Activated naive CD4-positive, alpha-beta T cell treated with anti-CD3 and anti-CD28 coated beads, Interleukin-2, amount 10 ng/mL, durations not matched to agents 7 days and 5 days (primary cell): ENCODE measurements at regions not wholly inside any gene's neighbourhood (a gene's known extent, or its start where the extent isn't known, plus 50 kb on each side); places are given as distances from the start of the nearest gene placed in this dataset.
"Not testable (repeated sequence)": the region's sequence is repeated elsewhere in the genome, so short reads cannot be mapped to it uniquely, and the experiment has no call there.

Source experiments
- CTCF ChIA-PET: fragments of 350-600 bp; sonication (Branson Sonifier 250); formaldehyde crosslinking; loops from one replicate; lab custom pipeline; 2021; ENCODE audit warnings: antibody characterized with exemption; lab: Charles Lee
- DNase-seq: peaks from one replicate; pipeline ENCODE4 v3.0.0-alpha.2; 2020
- H3K27ac Mint-ChIP-seq: one replicate; pipeline ENCODE4 v1.8.0; 2021; ENCODE audit warnings: mild to moderate bottlenecking, moderate library complexity, mixed read lengths
- H3K27me3 Mint-ChIP-seq: one replicate; pipeline ENCODE4 v1.8.0; 2021; ENCODE audit warnings: mild to moderate bottlenecking, mixed read lengths
- H3K36me3 Mint-ChIP-seq: one replicate; pipeline ENCODE4 v1.8.0; 2021; ENCODE audit warnings: mixed read lengths
- H3K4me1 Mint-ChIP-seq: one replicate; pipeline ENCODE4 v1.8.0; 2021; ENCODE audit warnings: mixed read lengths
- H3K4me3 Mint-ChIP-seq: one replicate; pipeline ENCODE4 v1.8.0; 2021; ENCODE audit warnings: mild to moderate bottlenecking, moderate library complexity, mixed read lengths
- H3K9me3 Mint-ChIP-seq: one replicate; pipeline ENCODE4 v1.8.0; 2021; ENCODE audit warnings: mixed read lengths

- no peak for DNase-seq
- Mint-ChIP-seq H3K9me3 (no peaks in the 10 kb centered on the region), H3K27me3 (no peaks in the 10 kb centered on the region), H3K4me1 (no peaks in the 10 kb centered on the region), H3K27ac (no peak overlapping the region), H3K4me3 (no peak overlapping the region), H3K36me3 (no peaks in the 10 kb centered on the region)
- CTCF ChIA-PET, result no interaction called here
Measured at GRCh38 chr7:85693326-85693725, 506.5 kb upstream of the SEMA3D start.

GRCh38 chr7:85688712-85689111 is 501.9 kb upstream of the SEMA3D start:
- Mint-ChIP-seq H3K4me1 (no peaks in the 10 kb centered on the region), H3K27me3 (no peaks in the 10 kb centered on the region), H3K27ac (no peak overlapping the region), H3K9me3 (peaks cover 2% of the 10 kb centered on the region), H3K36me3 (no peaks in the 10 kb centered on the region), H3K4me3 (no peak overlapping the region)
- CTCF ChIA-PET, result no interaction called here
- DNase-seq, result no peak

GRCh38 chr7:85686401-85687181 is 499.7 kb upstream of the SEMA3D start:
- no peaks in the 10 kb centered on the region for H3K4me1 Mint-ChIP-seq
- no peak overlapping the region for H3K4me3 Mint-ChIP-seq
- CTCF ChIA-PET, result no interaction called here
- H3K27ac Mint-ChIP-seq, result no peak overlapping the region
- H3K27me3 Mint-ChIP-seq, result no peaks in the 10 kb centered on the region
- peaks cover 6% of the 10 kb centered on the region for H3K9me3 Mint-ChIP-seq
- no peak for DNase-seq
- H3K36me3 Mint-ChIP-seq, result no peaks in the 10 kb centered on the region

DNA sequence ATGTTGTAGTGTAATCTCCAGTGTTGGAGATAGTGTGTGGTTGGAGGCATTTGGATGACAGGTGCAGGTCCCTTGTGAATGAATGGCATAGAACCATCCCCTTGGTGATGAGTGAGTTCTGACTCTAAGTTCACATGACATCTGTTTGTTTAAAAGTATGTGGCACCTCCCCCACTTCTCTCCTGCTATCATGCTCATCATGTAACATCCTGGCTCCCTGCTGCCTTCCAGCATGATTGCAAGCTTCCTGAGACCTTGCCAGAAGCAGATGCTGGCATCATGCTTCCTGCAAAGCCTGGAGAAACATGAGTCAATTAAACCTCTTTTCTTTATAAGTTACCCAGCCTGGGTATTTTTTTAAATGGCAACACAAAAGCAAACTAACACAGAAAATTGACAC is 499.0 kb upstream of the SEMA3D start:
- Mint-ChIP-seq H3K4me1 (no peaks in the 10 kb centered on the region), H3K9me3 (peaks cover 6% of the 10 kb centered on the region), H3K27me3 (no peaks in the 10 kb centered on the region), H3K27ac (no peak overlapping the region), H3K4me3 (no peak overlapping the region), H3K36me3 (no peaks in the 10 kb centered on the region)
- no peak for DNase-seq
- CTCF ChIA-PET, result no interaction called here

DNA sequence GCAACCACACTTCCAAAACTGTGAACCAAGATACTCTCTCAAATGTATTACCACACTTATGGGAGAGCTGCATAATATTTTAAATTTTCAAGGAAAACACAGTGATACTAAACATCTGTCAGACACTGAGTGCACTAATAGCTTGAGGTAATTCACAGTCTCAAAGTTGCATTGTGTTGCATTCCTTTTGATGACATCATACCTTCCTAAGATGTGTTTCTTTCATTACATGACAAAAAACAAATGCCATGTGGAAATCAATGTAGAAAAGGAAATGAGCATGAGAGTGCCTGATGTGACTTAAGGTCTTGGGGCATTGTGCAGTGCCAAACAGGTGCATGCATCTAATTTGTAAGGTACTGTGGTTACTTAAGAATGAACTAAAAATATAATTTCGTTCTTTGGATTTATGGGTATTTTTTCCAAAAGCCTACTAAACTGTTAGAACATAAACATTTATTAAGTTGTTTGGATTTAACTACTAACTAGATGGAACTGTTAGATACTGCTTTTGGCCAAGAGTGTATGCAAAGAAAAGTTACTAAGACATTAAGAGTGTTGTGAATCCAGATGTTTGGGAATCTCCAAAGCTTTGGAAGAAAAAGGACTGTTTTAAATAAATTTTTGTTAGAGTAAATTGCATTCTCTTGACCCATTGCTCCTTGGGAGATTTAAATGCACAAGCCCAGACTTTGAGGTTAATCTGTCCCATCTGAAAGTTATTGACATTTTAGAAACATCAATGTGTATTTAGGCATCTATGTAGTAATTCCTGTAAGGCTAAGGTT is 496.2 kb upstream of the SEMA3D start:
- Mint-ChIP-seq H3K4me1 (no peaks in the 10 kb centered on the region), H3K4me3 (no peak overlapping the region), H3K27ac (no peak overlapping the region), H3K27me3 (no peaks in the 10 kb centered on the region), H3K36me3 (no peaks in the 10 kb centered on the region), H3K9me3 (peaks cover 11% of the 10 kb centered on the region)
- no peak for DNase-seq
- CTCF ChIA-PET, result no interaction called here

GRCh38 chr7:85681241-85681640 is 494.4 kb upstream of the SEMA3D start:
- Mint-ChIP-seq H3K27ac (no peak overlapping the region), H3K9me3 (peaks cover 11% of the 10 kb centered on the region), H3K4me1 (no peaks in the 10 kb centered on the region), H3K36me3 (no peaks in the 10 kb centered on the region), H3K4me3 (no peak overlapping the region), H3K27me3 (no peaks in the 10 kb centered on the region)
- DNase-seq, result no peak
- CTCF ChIA-PET, result no interaction called here

GRCh38 chr7:85675093-85675492 is 488.2 kb upstream of the SEMA3D start:
- DNase-seq, H3K4me1 Mint-ChIP-seq, H3K4me3 Mint-ChIP-seq, H3K27me3 Mint-ChIP-seq, H3K27ac Mint-ChIP-seq, H3K36me3 Mint-ChIP-seq, CTCF ChIA-PET: not testable (repeated sequence)
- H3K9me3 Mint-ChIP-seq, result peaks cover 10% of the 10 kb centered on the region

- H3K27me3 Mint-ChIP-seq, result no peaks in the 10 kb centered on the region
- H3K9me3 Mint-ChIP-seq, result peaks cover 10% of the 10 kb centered on the region
- H3K4me1 Mint-ChIP-seq, result no peaks in the 10 kb centered on the region
- CTCF ChIA-PET, result no interaction called here
- DNase-seq, result no peak
- H3K4me3 Mint-ChIP-seq, result no peak overlapping the region
- no peak overlapping the region for H3K27ac Mint-ChIP-seq
- H3K36me3 Mint-ChIP-seq, result no peaks in the 10 kb centered on the region
Measured at GRCh38 chr7:85673876-85674275, 487.0 kb upstream of the SEMA3D start.

- Mint-ChIP-seq H3K27me3 (no peaks in the 10 kb centered on the region), H3K9me3 (peaks cover 3% of the 10 kb centered on the region), H3K4me3 (no peak overlapping the region), H3K27ac (no peak overlapping the region), H3K36me3 (no peaks in the 10 kb centered on the region), H3K4me1 (no peaks in the 10 kb centered on the region)
- CTCF ChIA-PET, result no interaction called here
- no peak for DNase-seq
Measured at GRCh38 chr7:85669225-85669624, 482.4 kb upstream of the SEMA3D start.

DNA sequence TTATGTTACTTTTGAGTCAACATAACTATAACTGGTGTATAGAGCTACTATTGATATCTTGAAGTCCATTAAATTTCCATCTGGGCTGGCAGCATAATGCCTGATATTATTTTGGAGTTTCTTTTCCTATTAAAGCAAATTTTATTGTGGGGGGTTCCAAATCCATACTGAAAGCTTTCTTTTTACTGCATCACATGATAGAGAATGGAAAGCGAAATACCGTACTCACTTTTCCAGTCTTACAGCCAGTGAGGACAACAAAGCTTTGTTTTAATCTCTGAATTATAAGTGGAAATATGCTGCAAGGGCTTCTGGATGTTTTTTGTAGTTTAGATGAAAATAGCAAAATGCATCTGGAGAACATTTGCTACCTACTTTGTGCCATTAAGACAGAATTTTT is 477.5 kb upstream of the SEMA3D start:
- DNase-seq, result no peak
- CTCF ChIA-PET, result no interaction called here
- Mint-ChIP-seq H3K27me3 (no peaks in the 10 kb centered on the region), H3K27ac (no peak overlapping the region), H3K4me1 (no peaks in the 10 kb centered on the region), H3K36me3 (no peaks in the 10 kb centered on the region), H3K4me3 (no peak overlapping the region), H3K9me3 (no peaks in the 10 kb centered on the region)

DNA sequence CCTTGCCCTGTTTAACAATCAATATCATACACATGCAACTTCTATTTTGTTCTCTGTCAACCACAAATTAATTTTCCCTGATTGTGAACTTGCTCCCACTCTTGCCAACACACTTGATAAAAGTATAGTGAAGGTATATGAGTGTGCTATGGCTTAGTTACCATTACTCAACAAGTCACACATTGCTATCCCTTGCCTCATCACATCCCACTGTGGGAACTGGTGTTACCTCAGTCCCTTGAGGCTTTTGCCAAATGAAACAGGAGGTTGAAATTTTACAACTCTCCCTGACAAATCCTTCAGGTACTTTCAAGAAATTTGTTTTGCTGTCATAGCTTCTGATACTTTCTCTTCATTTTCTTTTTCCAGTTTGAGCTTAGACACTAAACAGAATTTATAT is 472.5 kb upstream of the SEMA3D start:
- Mint-ChIP-seq H3K36me3 (no peaks in the 10 kb centered on the region), H3K4me3 (no peak overlapping the region), H3K27me3 (no peaks in the 10 kb centered on the region), H3K27ac (no peak overlapping the region), H3K4me1 (no peaks in the 10 kb centered on the region), H3K9me3 (no peaks in the 10 kb centered on the region)
- CTCF ChIA-PET, result no interaction called here
- DNase-seq, result no peak

DNA sequence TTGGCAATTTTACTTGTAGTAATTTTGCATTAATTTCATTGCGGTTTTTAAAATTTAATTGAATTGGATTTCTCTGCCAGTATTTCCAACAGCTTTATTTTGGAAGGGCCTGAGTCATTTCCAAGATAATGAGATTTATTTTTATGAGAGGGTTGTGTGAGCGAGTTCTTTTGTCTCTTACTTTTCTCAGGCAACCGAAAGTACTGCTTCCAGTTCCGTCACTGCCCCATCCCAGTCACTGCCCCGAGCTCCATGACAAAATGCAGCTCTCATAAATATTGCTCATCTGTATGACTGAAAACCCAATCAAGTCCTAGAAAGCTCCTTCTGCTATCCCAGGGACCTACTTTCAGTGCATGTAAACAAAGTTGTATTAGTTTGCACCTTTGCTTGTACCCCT is 468.4 kb upstream of the SEMA3D start:
- H3K27ac Mint-ChIP-seq, result no peak overlapping the region
- CTCF ChIA-PET, result no interaction called here
- no peak overlapping the region for H3K4me3 Mint-ChIP-seq
- no peak for DNase-seq
- no peaks in the 10 kb centered on the region for H3K9me3 Mint-ChIP-seq
- H3K4me1 Mint-ChIP-seq, result no peaks in the 10 kb centered on the region
- no peaks in the 10 kb centered on the region for H3K27me3 Mint-ChIP-seq
- no peaks in the 10 kb centered on the region for H3K36me3 Mint-ChIP-seq

DNA sequence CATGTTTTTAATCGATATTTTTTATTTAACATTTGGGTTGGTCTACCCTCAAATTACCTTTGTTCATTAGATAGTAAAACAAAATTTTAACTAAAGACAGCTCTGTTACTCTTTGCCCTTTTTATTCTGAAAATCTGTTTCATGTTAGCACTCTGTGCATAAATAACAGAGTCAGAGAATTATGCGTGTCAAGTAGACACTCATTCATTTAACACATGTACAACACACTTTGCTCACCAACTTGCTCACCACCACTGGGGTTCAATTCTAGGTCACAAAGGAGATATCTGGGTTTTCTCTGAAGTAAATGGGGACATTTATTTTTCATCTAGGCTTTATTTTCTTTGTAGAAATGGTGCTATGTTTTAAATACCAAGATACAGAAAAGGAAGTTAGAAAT is 457.4 kb upstream of the SEMA3D start:
- CTCF ChIA-PET, result no interaction called here
- H3K27ac Mint-ChIP-seq, result no peak overlapping the region

GRCh38 chr7:85641331-85641730 is 454.5 kb upstream of the SEMA3D start:
- H3K4me3 Mint-ChIP-seq, result no peak overlapping the region
- no peaks in the 10 kb centered on the region for H3K27me3 Mint-ChIP-seq
- no peak for DNase-seq
- H3K27ac Mint-ChIP-seq, result no peak overlapping the region
- no peaks in the 10 kb centered on the region for H3K4me1 Mint-ChIP-seq
- CTCF ChIA-PET, result no interaction called here
- no peaks in the 10 kb centered on the region for H3K36me3 Mint-ChIP-seq
- no peaks in the 10 kb centered on the region for H3K9me3 Mint-ChIP-seq

More for the DNA sequence above, 457.4 kb upstream of the SEMA3D start:
- no peaks in the 10 kb centered on the region for H3K27me3 Mint-ChIP-seq
- peaks cover under 1% of the 10 kb centered on the region for H3K9me3 Mint-ChIP-seq
- no peak for DNase-seq
- H3K4me3 Mint-ChIP-seq, result no peak overlapping the region
- no peaks in the 10 kb centered on the region for H3K36me3 Mint-ChIP-seq
- H3K4me1 Mint-ChIP-seq, result no peaks in the 10 kb centered on the region

GRCh38 chr7:85638394-85638793 is 451.5 kb upstream of the SEMA3D start:
- Mint-ChIP-seq H3K4me1 (no peaks in the 10 kb centered on the region), H3K9me3 (no peaks in the 10 kb centered on the region), H3K27me3 (no peaks in the 10 kb centered on the region), H3K4me3 (no peak overlapping the region), H3K36me3 (no peaks in the 10 kb centered on the region), H3K27ac (no peak overlapping the region)
- DNase-seq, result no peak
- CTCF ChIA-PET, result no interaction called here
